ENCODE measurements at regions not wholly inside any gene's neighbourhood (a gene's known extent, or its start where the extent isn't known, plus 50 kb on each side); places are given as distances from the start of the nearest gene placed in this dataset.

- no peak for DNase-seq (ENCODE audit: low read depth in 4 of 4, low spot score in 3 of 4)
Measured at GRCh38 chr16:6190776-6191175, 1093.2 kb upstream of the EEF2KMT start.

- no peak for DNase-seq (ENCODE audit: low read depth in 4 of 4, low spot score in 3 of 4)
Measured at GRCh38 chr16:6189216-6189615, 1091.6 kb upstream of the EEF2KMT start.

- no peak for DNase-seq (ENCODE audit: low read depth in 4 of 4, low spot score in 3 of 4)
Measured at GRCh38 chr16:6177616-6178180, 1080.1 kb upstream of the EEF2KMT start.

- DNase-seq (ENCODE audit: low read depth in 4 of 4, low spot score in 3 of 4) = no peak
Measured at GRCh38 chr16:6170022-6170421, 1072.4 kb upstream of the EEF2KMT start.

GRCh38 chr16:6165330-6165979 is 1067.9 kb upstream of the EEF2KMT start:
- DNase-seq (ENCODE audit: low read depth in 4 of 4, low spot score in 3 of 4) = peak in 1 of 4 donors; percentile 1

GRCh38 chr16:6160871-6161270 is 1063.3 kb upstream of the EEF2KMT start:
- DNase-seq (ENCODE audit: low read depth in 4 of 4, low spot score in 3 of 4) = no peak

GRCh38 chr16:6160303-6160702 is 1062.7 kb upstream of the EEF2KMT start:
- DNase-seq (ENCODE audit: low read depth in 4 of 4, low spot score in 3 of 4) = no peak

- no peak for DNase-seq (ENCODE audit: low read depth in 4 of 4, low spot score in 3 of 4)
Measured at GRCh38 chr16:6157806-6158205, 1060.2 kb upstream of the EEF2KMT start.

GRCh38 chr16:6155271-6155670 is 1057.7 kb upstream of the EEF2KMT start:
- DNase-seq (ENCODE audit: low read depth in 4 of 4, low spot score in 3 of 4) = no peak

- DNase-seq (ENCODE audit: low read depth in 4 of 4, low spot score in 3 of 4) = no peak
Measured at GRCh38 chr16:6153901-6154300, 1056.3 kb upstream of the EEF2KMT start.

- no peak for DNase-seq (ENCODE audit: low read depth in 4 of 4, low spot score in 3 of 4)
Measured at GRCh38 chr16:6149031-6149430, 1051.4 kb upstream of the EEF2KMT start.

- no peak for DNase-seq (ENCODE audit: low read depth in 4 of 4, low spot score in 3 of 4)
Measured at GRCh38 chr16:6148361-6148760, 1050.8 kb upstream of the EEF2KMT start.

- DNase-seq (ENCODE audit: low read depth in 4 of 4, low spot score in 3 of 4) = no peak
Measured at GRCh38 chr16:6146874-6147425, 1049.4 kb upstream of the EEF2KMT start.

GRCh38 chr16:6146356-6146755 is 1048.8 kb upstream of the EEF2KMT start:
- no peak for DNase-seq (ENCODE audit: low read depth in 4 of 4, low spot score in 3 of 4)

- no peak for DNase-seq (ENCODE audit: low read depth in 4 of 4, low spot score in 3 of 4)
Measured at GRCh38 chr16:6144463-6144862, 1046.9 kb upstream of the EEF2KMT start.

GRCh38 chr16:6143020-6143419 is 1045.4 kb upstream of the EEF2KMT start:
- DNase-seq (ENCODE audit: low read depth in 4 of 4, low spot score in 3 of 4) = no peak

- no peak for DNase-seq (ENCODE audit: low read depth in 4 of 4, low spot score in 3 of 4)
Measured at GRCh38 chr16:6133009-6133557, 1035.5 kb upstream of the EEF2KMT start.

GRCh38 chr16:6132121-6132520 is 1034.5 kb upstream of the EEF2KMT start:
- no peak for DNase-seq (ENCODE audit: low read depth in 4 of 4, low spot score in 3 of 4)

GRCh38 chr16:6131526-6132050 is 1034.0 kb upstream of the EEF2KMT start:
- DNase-seq (ENCODE audit: low read depth in 4 of 4, low spot score in 3 of 4) = no peak

- DNase-seq (ENCODE audit: low read depth in 4 of 4, low spot score in 3 of 4) = no peak
Measured at GRCh38 chr16:6125483-6126259, 1028.1 kb upstream of the EEF2KMT start.

GRCh38 chr16:6124136-6124535 is 1026.5 kb upstream of the EEF2KMT start:
- DNase-seq (ENCODE audit: low read depth in 4 of 4, low spot score in 3 of 4) = no peak
